ENCODE measurements at regions not wholly inside any gene's neighbourhood (a gene's known extent, or its start where the extent isn't known, plus 50 kb on each side); places are given as distances from the start of the nearest gene placed in this dataset.

GRCh38 chr4:60173718-60174117 is 1026.4 kb upstream of the ADGRL3 start:
- Histone ChIP-seq H3K9me3 (ENCODE audit: control insufficient read depth in 2 of 3, insufficient read depth in 1 of 3, low read length in 3 of 3) (no peaks in the 10 kb centered on the region), H3K4me3 (ENCODE audit: low read length in 3 of 3) (no peak overlapping the region), H3K27ac (ENCODE audit: low read depth in 2 of 2, low read length in 2 of 2) (no peak overlapping the region), H3K27me3 (ENCODE audit: control insufficient read depth, insufficient read depth, low read length) (no peaks in the 10 kb centered on the region), H3K9ac (ENCODE audit: low read length in 3 of 3) (no peak overlapping the region), H3K4me1 (ENCODE audit: control insufficient read depth in 2 of 3, insufficient read depth in 2 of 3, low read depth in 1 of 3, low read length in 3 of 3) (no peaks in the 10 kb centered on the region), H3K36me3 (ENCODE audit: control insufficient read depth in 2 of 3, insufficient read depth in 3 of 3, low read length in 3 of 3) (no peaks in the 10 kb centered on the region)
- TF ChIP-seq CTCF (IDR thresholded peaks at IDR 0.05; ENCODE audit: borderline replicate concordance, extremely low read depth, insufficient read depth), result no peak
- peak in 1 of 5 donors; percentile 36 for DNase-seq
- intact Hi-C loops (cut with DNase I), result no loop called here
- FAIRE-seq, result no peak

- Histone ChIP-seq H3K27ac (ENCODE audit: low read depth in 2 of 2, low read length in 2 of 2) (no peak overlapping the region), H3K36me3 (ENCODE audit: control insufficient read depth in 2 of 3, insufficient read depth in 3 of 3, low read length in 3 of 3) (no peaks in the 10 kb centered on the region), H3K27me3 (ENCODE audit: control insufficient read depth, insufficient read depth, low read length) (no peaks in the 10 kb centered on the region), H3K4me3 (ENCODE audit: low read length in 3 of 3) (no peak overlapping the region), H3K4me1 (ENCODE audit: control insufficient read depth in 2 of 3, insufficient read depth in 2 of 3, low read depth in 1 of 3, low read length in 3 of 3) (no peaks in the 10 kb centered on the region), H3K9me3 (ENCODE audit: control insufficient read depth in 2 of 3, insufficient read depth in 1 of 3, low read length in 3 of 3) (no peaks in the 10 kb centered on the region), H3K9ac (ENCODE audit: low read length in 3 of 3) (no peak overlapping the region)
- intact Hi-C loops (cut with DNase I), result no loop called here
- DNase-seq (no peak), FAIRE-seq (no peak)
- TF ChIP-seq CTCF (IDR thresholded peaks at IDR 0.05; ENCODE audit: borderline replicate concordance, extremely low read depth, insufficient read depth), result no peak
Observed at GRCh38 chr4:60175241-60175640, 1024.9 kb upstream of the ADGRL3 start.

- intact Hi-C loops (cut with DNase I), result no loop called here
- TF ChIP-seq CTCF (IDR thresholded peaks at IDR 0.05; ENCODE audit: borderline replicate concordance, extremely low read depth, insufficient read depth), result no peak
- Histone ChIP-seq H3K27ac (ENCODE audit: low read depth in 2 of 2, low read length in 2 of 2) (no peak overlapping the region), H3K4me3 (ENCODE audit: low read length in 3 of 3) (no peak overlapping the region), H3K9me3 (ENCODE audit: control insufficient read depth in 2 of 3, insufficient read depth in 1 of 3, low read length in 3 of 3) (no peaks in the 10 kb centered on the region), H3K27me3 (ENCODE audit: control insufficient read depth, insufficient read depth, low read length) (no peaks in the 10 kb centered on the region), H3K4me1 (ENCODE audit: control insufficient read depth in 2 of 3, insufficient read depth in 2 of 3, low read depth in 1 of 3, low read length in 3 of 3) (no peaks in the 10 kb centered on the region), H3K9ac (ENCODE audit: low read length in 3 of 3) (no peak overlapping the region), H3K36me3 (ENCODE audit: control insufficient read depth in 2 of 3, insufficient read depth in 3 of 3, low read length in 3 of 3) (no peaks in the 10 kb centered on the region)
- no peak for DNase-seq
- no peak for FAIRE-seq
Observed at GRCh38 chr4:60187428-60187827, 1012.7 kb upstream of the ADGRL3 start.

- no peaks in the 10 kb centered on the region for H3K4me1 ChIP-seq (ENCODE audit: control insufficient read depth in 2 of 3, insufficient read depth in 2 of 3, low read depth in 1 of 3, low read length in 3 of 3)
- intact Hi-C loops (cut with DNase I), result no loop called here
- no peak for FAIRE-seq
Observed at GRCh38 chr4:60189286-60189685, 1010.8 kb upstream of the ADGRL3 start.

More at GRCh38 chr4:60189286-60189685, 1010.8 kb upstream of the ADGRL3 start:
- H3K27me3 ChIP-seq (ENCODE audit: control insufficient read depth, insufficient read depth, low read length), result no peaks in the 10 kb centered on the region
- no peak for DNase-seq
- H3K36me3 ChIP-seq (ENCODE audit: control insufficient read depth in 2 of 3, insufficient read depth in 3 of 3, low read length in 3 of 3), result no peaks in the 10 kb centered on the region
- no peak for TF ChIP-seq CTCF (IDR thresholded peaks at IDR 0.05; ENCODE audit: borderline replicate concordance, extremely low read depth, insufficient read depth)
- H3K9me3 ChIP-seq (ENCODE audit: control insufficient read depth in 2 of 3, insufficient read depth in 1 of 3, low read length in 3 of 3), result no peaks in the 10 kb centered on the region
- H3K9ac ChIP-seq (ENCODE audit: low read length in 3 of 3), result no peak overlapping the region
- no peak overlapping the region for H3K4me3 ChIP-seq (ENCODE audit: low read length in 3 of 3)
- no peak overlapping the region for H3K27ac ChIP-seq (ENCODE audit: low read depth in 2 of 2, low read length in 2 of 2)
